ENCODE measurements at regions not wholly inside any gene's neighbourhood (a gene's known extent, or its start where the extent isn't known, plus 50 kb on each side); places are given as distances from the start of the nearest gene placed in this dataset.

DNA sequence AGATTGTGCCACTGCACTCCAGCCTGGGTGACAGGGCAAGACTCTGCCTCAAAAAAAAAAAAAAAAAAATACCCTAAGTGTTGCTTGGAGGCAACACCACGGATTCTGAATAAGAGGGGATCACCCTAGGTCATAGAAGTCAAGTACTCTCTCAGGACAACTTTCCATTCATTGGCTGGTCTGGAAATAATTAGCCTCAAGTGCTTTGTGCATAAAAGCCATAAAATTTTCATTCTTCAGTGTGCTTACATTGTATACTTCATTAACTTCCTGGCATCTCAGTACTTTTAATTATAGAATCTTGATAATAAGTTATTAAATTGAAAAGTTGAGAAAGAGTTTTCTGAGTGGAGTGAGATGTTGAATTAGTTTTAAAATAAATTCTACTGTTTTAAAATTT is 876.1 kb upstream of the FAM98A start:
- no peak overlapping the region for H3K27ac Mint-ChIP-seq (ENCODE audit: unreplicated experiment)
- no peaks in the 10 kb centered on the region for H3K36me3 Mint-ChIP-seq (ENCODE audit: low read depth)
- H3K4me1 Mint-ChIP-seq (ENCODE audit: low read depth): no peaks in the 10 kb centered on the region
- TF ChIP-seq CTCF (IDR thresholded peaks at IDR 0.05): no peak
- no peak for DNase-seq (ENCODE audit: low spot score)
- H3K27me3 Mint-ChIP-seq (ENCODE audit: low read depth): no peaks in the 10 kb centered on the region
- peaks cover 6% of the 10 kb centered on the region for H3K9me3 Mint-ChIP-seq (ENCODE audit: low read depth)
- no peak overlapping the region for H3K4me3 Mint-ChIP-seq (ENCODE audit: unreplicated experiment)

DNA sequence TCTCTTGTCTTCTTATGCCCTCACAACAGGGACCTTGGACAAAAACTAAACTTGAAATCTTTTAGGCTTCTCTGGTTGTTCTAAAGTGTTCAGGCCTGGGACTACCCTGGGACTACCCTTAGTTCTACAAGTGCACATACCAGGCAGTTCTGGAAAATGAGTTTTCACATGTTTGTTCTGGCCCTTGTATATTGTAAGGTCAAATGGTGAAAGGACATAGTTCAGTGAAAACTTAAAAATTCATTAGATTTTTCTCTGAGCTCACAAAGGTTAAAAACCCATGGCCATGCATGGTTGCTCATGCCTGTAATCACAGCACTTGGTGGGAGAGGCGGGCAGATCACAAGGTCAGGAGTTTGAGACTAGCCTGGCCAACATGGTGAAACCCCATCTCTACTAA is 875.5 kb upstream of the FAM98A start:
- H3K36me3 Mint-ChIP-seq (ENCODE audit: low read depth): no peaks in the 10 kb centered on the region
- no peak for DNase-seq (ENCODE audit: low spot score)
- H3K4me1 Mint-ChIP-seq (ENCODE audit: low read depth): no peaks in the 10 kb centered on the region
- H3K27ac Mint-ChIP-seq (ENCODE audit: unreplicated experiment): no peak overlapping the region
- H3K4me3 Mint-ChIP-seq (ENCODE audit: unreplicated experiment): no peak overlapping the region
- no peaks in the 10 kb centered on the region for H3K27me3 Mint-ChIP-seq (ENCODE audit: low read depth)
- TF ChIP-seq CTCF (IDR thresholded peaks at IDR 0.05): no peak
- peaks cover 10% of the 10 kb centered on the region for H3K9me3 Mint-ChIP-seq (ENCODE audit: low read depth)

- Mint-ChIP-seq H3K27ac (ENCODE audit: unreplicated experiment) (no peak overlapping the region), H3K4me3 (ENCODE audit: unreplicated experiment) (no peak overlapping the region), H3K36me3 (ENCODE audit: low read depth) (no peaks in the 10 kb centered on the region), H3K4me1 (ENCODE audit: low read depth) (no peaks in the 10 kb centered on the region), H3K9me3 (ENCODE audit: low read depth) (peaks cover 30% of the 10 kb centered on the region), H3K27me3 (ENCODE audit: low read depth) (no peaks in the 10 kb centered on the region)
- no peak for TF ChIP-seq CTCF (IDR thresholded peaks at IDR 0.05)
- DNase-seq (ENCODE audit: low spot score): no peak
These were observed 848.0 kb upstream of the FAM98A start for GRCh38 chr2:34447097-34447496.

DNA sequence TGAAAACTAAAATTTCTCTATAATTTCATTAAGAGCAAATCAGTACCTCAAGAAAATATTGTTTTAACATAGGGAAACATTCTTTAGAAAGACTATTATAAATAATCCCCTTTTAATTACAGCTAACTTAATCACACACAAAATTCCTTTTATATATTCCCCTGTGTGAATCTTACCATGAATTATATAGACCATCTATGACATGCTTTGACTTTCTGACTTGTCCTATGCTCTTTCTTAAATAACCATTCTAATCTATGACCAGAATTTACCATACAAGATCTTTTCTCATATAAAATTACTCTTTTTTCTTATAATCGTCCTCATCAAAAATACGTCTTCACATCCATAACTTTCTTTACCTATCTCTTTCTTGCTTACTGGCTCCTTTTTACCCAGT is 824.2 kb upstream of the FAM98A start:
- TF ChIP-seq CTCF (IDR thresholded peaks at IDR 0.05): no peak
- Mint-ChIP-seq H3K27me3 (ENCODE audit: low read depth) (no peaks in the 10 kb centered on the region), H3K9me3 (ENCODE audit: low read depth) (peaks cover 53% of the 10 kb centered on the region), H3K4me3 (ENCODE audit: unreplicated experiment) (no peak overlapping the region), H3K27ac (ENCODE audit: unreplicated experiment) (no peak overlapping the region), H3K4me1 (ENCODE audit: low read depth) (no peaks in the 10 kb centered on the region), H3K36me3 (ENCODE audit: low read depth) (no peaks in the 10 kb centered on the region)
- no peak for DNase-seq (ENCODE audit: low spot score)

- no peak for TF ChIP-seq CTCF (IDR thresholded peaks at IDR 0.05)
- peaks cover 40% of the 10 kb centered on the region for H3K9me3 Mint-ChIP-seq (ENCODE audit: low read depth)
- no peaks in the 10 kb centered on the region for H3K36me3 Mint-ChIP-seq (ENCODE audit: low read depth)
- H3K27me3 Mint-ChIP-seq (ENCODE audit: low read depth): peaks cover 2% of the 10 kb centered on the region
- no peak overlapping the region for H3K27ac Mint-ChIP-seq (ENCODE audit: unreplicated experiment)
- no peak overlapping the region for H3K4me3 Mint-ChIP-seq (ENCODE audit: unreplicated experiment)
- DNase-seq (ENCODE audit: low spot score): no peak
- no peaks in the 10 kb centered on the region for H3K4me1 Mint-ChIP-seq (ENCODE audit: low read depth)
These were observed 820.8 kb upstream of the FAM98A start for GRCh38 chr2:34419856-34420255.
